Inflammatory macrophage treated with lipopolysaccharide for 4 hours (primary cell): ENCODE measurements at regions not wholly inside any gene's neighbourhood (a gene's known extent, or its start where the extent isn't known, plus 50 kb on each side); places are given as distances from the start of the nearest gene placed in this dataset.
A peak's percentile ranks its signal among the peaks of the same experiment; 100 is the strongest.
"Not testable (repeated sequence)": the region's sequence is repeated elsewhere in the genome, so short reads cannot be mapped to it uniquely, and the experiment has no call there.

Experiments used
- DNase-seq: peaks from one replicate; pipeline ENCODE4 v3.0.0-alpha.2; 2020

- DNase-seq, result peak; percentile 82
These were observed 288.2 kb upstream of the PREP start for GRCh38 chr6:105691081-105691480.

- DNase-seq, result no peak
These were observed 285.7 kb upstream of the PREP start for GRCh38 chr6:105688573-105688972.

GRCh38 chr6:105686793-105687192, 283.9 kb upstream of the PREP start:
- DNase-seq, result not testable (repeated sequence)

- DNase-seq, result no peak
These were observed 278.2 kb upstream of the PREP start for GRCh38 chr6:105681061-105681460.

GRCh38 chr6:105680131-105680530, 277.2 kb upstream of the PREP start:
- DNase-seq, result no peak

GRCh38 chr6:105678516-105678915, 275.6 kb upstream of the PREP start:
- no peak for DNase-seq

- no peak for DNase-seq
These were observed 275.0 kb upstream of the PREP start for GRCh38 chr6:105677671-105678475.

- no peak for DNase-seq
These were observed 274.0 kb upstream of the PREP start for GRCh38 chr6:105676857-105677256.

- no peak for DNase-seq
These were observed 273.0 kb upstream of the PREP start for GRCh38 chr6:105675715-105676397.

GRCh38 chr6:105672856-105673538, 270.1 kb upstream of the PREP start:
- not testable (repeated sequence) for DNase-seq

- no peak for DNase-seq
These were observed 266.4 kb upstream of the PREP start for GRCh38 chr6:105669232-105669631.

- no peak for DNase-seq
These were observed 264.2 kb upstream of the PREP start for GRCh38 chr6:105667056-105667455.

- no peak for DNase-seq
These were observed 262.0 kb upstream of the PREP start for GRCh38 chr6:105664931-105665330.

GRCh38 chr6:105651969-105652368, 249.1 kb upstream of the PREP start:
- DNase-seq, result no peak

- DNase-seq, result no peak
These were observed 247.5 kb upstream of the PREP start for GRCh38 chr6:105650347-105650746.

- no peak for DNase-seq
These were observed 246.3 kb upstream of the PREP start for GRCh38 chr6:105649192-105649591.

- DNase-seq, result no peak
These were observed 245.4 kb upstream of the PREP start for GRCh38 chr6:105648276-105648675.

- peak; percentile 3 for DNase-seq
These were observed 243.5 kb upstream of the PREP start for GRCh38 chr6:105646391-105646867.

- no peak for DNase-seq
These were observed 243.1 kb upstream of the PREP start for GRCh38 chr6:105645958-105646357.

GRCh38 chr6:105645156-105645555, 242.3 kb upstream of the PREP start:
- no peak for DNase-seq

- DNase-seq, result no peak
These were observed 241.8 kb upstream of the PREP start for GRCh38 chr6:105644691-105645090.

- no peak for DNase-seq
These were observed 241.2 kb upstream of the PREP start for GRCh38 chr6:105644073-105644489.

- no peak for DNase-seq
These were observed 239.8 kb upstream of the PREP start for GRCh38 chr6:105642708-105643107.

- no peak for DNase-seq
These were observed 238.6 kb upstream of the PREP start for GRCh38 chr6:105641504-105641903.
